Gastroesophageal sphincter (tissue), 3 donors: ENCODE measurements at regions not wholly inside any gene's neighbourhood (a gene's known extent, or its start where the extent isn't known, plus 50 kb on each side); places are given as distances from the start of the nearest gene placed in this dataset.

Experiments
- EP300 ChIP-seq: sonication (generic); formaldehyde crosslinking; IDR thresholded peaks from one replicate; pipeline ENCODE4 v1.6.1; 2017; ENCODE audit warnings: antibody characterized with exemption, mild to moderate bottlenecking
- POLR2A ChIP-seq, 2 donors: fragments of 450-650 bp; IDR thresholded peaks; one replicate each; pipeline ENCODE4 v1.6.1; 2017; ENCODE audit warnings: antibody characterized with exemption in 2 of 2, mild to moderate bottlenecking in 2 of 2, moderate library complexity in 1 of 2
- TF ChIP-seq, protein P1 (sequence below), 4 experiments: fragments of 200-600 bp in 2 of 4; fragments of 450-650 bp in 2 of 4; sonication (generic) in 1 of 4; IDR thresholded peaks; one replicate each; pipeline ENCODE4 v1.5.1; 2017 to 2019; ENCODE audit warnings: antibody characterized with exemption in 4 of 4, mild to moderate bottlenecking in 2 of 4, moderate library complexity in 2 of 4

DNA sequence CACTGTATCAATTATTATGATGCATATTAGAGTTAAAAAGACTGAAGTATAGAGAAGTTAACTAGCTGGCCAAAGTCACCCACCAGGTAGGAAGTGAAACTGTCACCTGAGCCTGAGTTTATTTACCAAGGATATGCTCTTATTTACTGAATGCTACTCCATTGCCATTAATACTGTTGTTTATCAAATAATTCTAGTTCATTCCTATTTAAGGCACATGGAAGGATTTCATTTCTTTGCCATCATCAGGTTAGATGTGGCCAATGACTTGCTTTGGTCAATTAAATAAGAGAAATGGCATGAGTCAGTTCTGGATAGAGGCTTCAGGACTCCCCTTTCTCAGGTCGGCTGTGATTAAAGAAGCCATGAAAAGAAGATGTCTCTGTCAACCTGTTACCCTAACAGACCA is 169.6 kb downstream of the KCNJ2 start:
- TF ChIP-seq, protein P1, sequence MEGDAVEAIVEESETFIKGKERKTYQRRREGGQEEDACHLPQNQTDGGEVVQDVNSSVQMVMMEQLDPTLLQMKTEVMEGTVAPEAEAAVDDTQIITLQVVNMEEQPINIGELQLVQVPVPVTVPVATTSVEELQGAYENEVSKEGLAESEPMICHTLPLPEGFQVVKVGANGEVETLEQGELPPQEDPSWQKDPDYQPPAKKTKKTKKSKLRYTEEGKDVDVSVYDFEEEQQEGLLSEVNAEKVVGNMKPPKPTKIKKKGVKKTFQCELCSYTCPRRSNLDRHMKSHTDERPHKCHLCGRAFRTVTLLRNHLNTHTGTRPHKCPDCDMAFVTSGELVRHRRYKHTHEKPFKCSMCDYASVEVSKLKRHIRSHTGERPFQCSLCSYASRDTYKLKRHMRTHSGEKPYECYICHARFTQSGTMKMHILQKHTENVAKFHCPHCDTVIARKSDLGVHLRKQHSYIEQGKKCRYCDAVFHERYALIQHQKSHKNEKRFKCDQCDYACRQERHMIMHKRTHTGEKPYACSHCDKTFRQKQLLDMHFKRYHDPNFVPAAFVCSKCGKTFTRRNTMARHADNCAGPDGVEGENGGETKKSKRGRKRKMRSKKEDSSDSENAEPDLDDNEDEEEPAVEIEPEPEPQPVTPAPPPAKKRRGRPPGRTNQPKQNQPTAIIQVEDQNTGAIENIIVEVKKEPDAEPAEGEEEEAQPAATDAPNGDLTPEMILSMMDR (IDR thresholded peaks at IDR 0.05) = no peak
- no peak for TF ChIP-seq POLR2A (IDR thresholded peaks at IDR 0.05)
- TF ChIP-seq EP300 = no peak
